Natural killer cell treated with Interleukin-12 subunit alpha and Interleukin-12 subunit beta and Interleukin-15 and Interleukin-18, amount 100 ng/mL, for 72 hours (primary cell): ENCODE measurements at regions not wholly inside any gene's neighbourhood (a gene's known extent, or its start where the extent isn't known, plus 50 kb on each side); places are given as distances from the start of the nearest gene placed in this dataset.

ENCODE experiments used
- ATAC-seq, 2 donors: fragments of 150-1000 bp; cut with Tn5 transposase in 1 of 2; sonication (Bioruptor Pico), chemical (Tn5 transposase) in 1 of 2; 2 replicates each; pipeline ENCODE4 v1.10.0; 2021
- DNase-seq: peaks from one replicate; pipeline ENCODE4 v3.0.0; 2022; ENCODE audit warnings: low spot score
- H3K27ac Mint-ChIP-seq, 2 donors: 1 replicate in 1 of 2; 2 replicates in 1 of 2; pipeline ENCODE4 v1.8.0; 2022; ENCODE audit warnings: mixed read lengths in 2 of 2, mild to moderate bottlenecking in 1 of 2, moderate library complexity in 1 of 2
- H3K27me3 Mint-ChIP-seq, 2 donors: 1 replicate in 1 of 2; 2 replicates in 1 of 2; pipeline ENCODE4 v1.8.0; 2022; ENCODE audit warnings: mixed read lengths in 2 of 2
- H3K36me3 Mint-ChIP-seq: one replicate; pipeline ENCODE4 v1.8.0; 2022; ENCODE audit warnings: mixed read lengths
- H3K4me1 Mint-ChIP-seq, 2 donors: 1 replicate in 1 of 2; 2 replicates in 1 of 2; pipeline ENCODE4 v1.8.0; 2022; ENCODE audit warnings: low read depth in 2 of 2, mixed read lengths in 2 of 2, mild to moderate bottlenecking in 1 of 2
- H3K4me3 Mint-ChIP-seq: one replicate; pipeline ENCODE4 v1.8.0; 2022; ENCODE audit warnings: mixed read lengths
- H3K9me3 Mint-ChIP-seq: 2 replicates; pipeline ENCODE4 v1.8.0; 2022; ENCODE audit warnings: mixed read lengths

DNA sequence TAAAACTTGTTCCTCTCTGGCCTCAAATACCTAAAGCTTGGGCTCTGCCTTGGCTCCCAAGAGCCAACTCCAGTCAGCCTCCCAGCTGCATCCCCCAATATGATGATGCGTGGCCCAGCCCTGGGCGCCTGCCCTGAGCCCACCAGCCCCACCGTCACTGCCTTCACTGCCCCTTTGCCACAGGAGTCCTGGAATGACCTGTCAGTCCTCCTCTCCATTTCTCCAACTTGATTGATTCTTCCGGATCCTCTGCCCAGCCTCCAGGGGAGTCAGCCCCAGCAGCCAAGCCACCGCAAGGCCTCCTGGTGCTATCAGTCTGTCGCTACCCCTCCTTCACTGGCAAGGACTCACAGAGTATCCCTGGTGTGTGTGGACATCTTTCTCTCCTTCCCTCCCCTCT is 96.7 kb upstream of the PMEPA1 start:
- peaks cover 0 to 9% of the 10 kb centered on the region in 2 donors for H3K27me3 Mint-ChIP-seq

DNA sequence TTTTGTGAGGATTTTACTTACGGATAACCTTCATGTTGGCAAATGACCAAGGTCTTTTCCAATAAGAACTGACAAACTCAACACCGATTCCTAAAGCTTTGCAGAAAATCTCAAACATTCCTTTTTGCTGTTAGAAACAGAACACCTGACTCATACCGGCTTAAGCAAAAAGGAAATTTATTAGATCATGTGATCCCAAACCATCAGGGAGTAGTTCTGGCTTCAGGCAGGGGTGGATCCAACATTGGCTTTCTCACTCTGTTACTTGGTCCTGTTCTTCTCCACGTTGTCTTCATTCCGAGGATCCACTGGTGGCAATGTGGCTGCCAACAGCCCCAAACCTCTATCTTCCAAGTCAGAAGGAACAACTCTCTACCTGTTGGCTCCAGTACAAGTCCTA is 95.9 kb upstream of the PMEPA1 start:
- H3K9me3 Mint-ChIP-seq: no peaks in the 10 kb centered on the region
- H3K36me3 Mint-ChIP-seq: no peaks in the 10 kb centered on the region
- DNase-seq (no peak), ATAC-seq (no peak)
- peaks cover 0 to 9% of the 10 kb centered on the region in 2 donors for H3K27me3 Mint-ChIP-seq
- H3K4me3 Mint-ChIP-seq: no peak overlapping the region
- no peaks in the 10 kb centered on the region for H3K4me1 Mint-ChIP-seq
- no peak overlapping the region for H3K27ac Mint-ChIP-seq

More for the DNA sequence above, 96.7 kb upstream of the PMEPA1 start:
- ATAC-seq (no peak), DNase-seq (no peak)
- H3K4me3 Mint-ChIP-seq: no peak overlapping the region
- H3K9me3 Mint-ChIP-seq: no peaks in the 10 kb centered on the region
- no peak overlapping the region for H3K27ac Mint-ChIP-seq
- no peaks in the 10 kb centered on the region for H3K36me3 Mint-ChIP-seq
- no peaks in the 10 kb centered on the region for H3K4me1 Mint-ChIP-seq

DNA sequence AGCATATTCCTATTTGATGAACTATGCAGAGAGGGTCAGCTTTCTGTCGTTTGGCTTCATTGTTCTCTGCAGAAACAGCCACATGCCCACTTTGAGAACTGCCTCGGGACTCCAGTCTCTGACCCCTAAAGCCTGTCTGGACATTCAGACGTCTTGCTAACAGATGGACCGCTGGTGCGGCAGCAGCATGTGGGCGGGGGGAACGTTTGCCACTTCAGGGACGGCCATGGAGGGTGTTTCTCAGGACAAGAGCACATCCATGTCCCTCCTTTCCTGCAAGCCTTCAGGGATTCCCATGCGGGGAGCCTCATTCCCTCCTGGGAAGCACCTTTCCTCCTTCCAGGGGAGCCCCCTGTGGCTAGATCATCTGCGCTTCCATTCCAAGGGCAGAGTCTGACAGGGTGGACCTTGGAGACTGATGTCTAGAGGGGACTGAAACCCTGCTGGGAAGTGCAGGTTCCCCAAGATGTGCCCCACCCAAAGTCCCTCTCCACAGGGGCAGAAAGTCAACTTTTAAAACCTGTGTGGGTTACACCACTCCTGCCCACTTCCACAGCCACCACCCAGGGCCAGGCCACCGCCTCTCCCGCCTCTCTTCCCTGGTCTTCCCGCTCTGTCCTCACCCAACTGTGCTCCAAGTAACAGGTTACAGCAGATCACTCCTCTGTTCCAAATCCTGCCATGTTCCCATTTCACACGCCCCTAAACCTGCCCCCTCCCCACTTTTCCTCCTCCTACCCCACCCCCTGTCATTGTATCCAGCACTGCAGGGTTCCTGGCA is 94.8 kb upstream of the PMEPA1 start:
- Mint-ChIP-seq H3K36me3 (no peaks in the 10 kb centered on the region), H3K27me3 (peaks cover 0 to 9% of the 10 kb centered on the region in 2 donors), H3K4me1 (no peaks in the 10 kb centered on the region), H3K9me3 (no peaks in the 10 kb centered on the region), H3K4me3 (no peak overlapping the region), H3K27ac (no peak overlapping the region)
- DNase-seq (no peak), ATAC-seq (no peak)

DNA sequence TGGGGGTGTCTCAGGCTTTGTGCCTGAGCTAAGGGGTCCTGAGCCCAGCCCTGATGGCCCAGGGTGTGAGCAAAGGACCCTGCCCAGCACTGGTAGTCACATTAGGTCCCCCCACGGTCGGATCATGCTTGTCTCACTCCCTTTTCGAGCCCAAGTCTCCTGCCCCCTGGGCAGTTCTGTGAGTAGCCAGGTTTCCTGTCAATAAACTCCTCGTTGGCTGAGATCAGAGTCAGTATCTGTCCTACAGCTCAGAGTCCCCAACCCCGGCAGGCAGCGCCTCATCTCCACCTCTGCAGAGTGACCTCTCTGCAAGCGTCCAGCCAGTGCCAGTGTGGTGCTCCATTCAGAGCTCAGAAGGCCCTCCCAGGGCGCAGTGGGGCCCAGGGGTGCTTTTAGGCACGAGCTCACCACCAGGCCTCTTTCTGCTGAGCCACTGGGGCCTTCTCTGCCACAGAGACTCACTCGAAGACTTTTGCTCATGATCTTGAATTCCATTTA is 93.7 kb upstream of the PMEPA1 start:
- peaks cover 0 to 13% of the 10 kb centered on the region in 2 donors for H3K27me3 Mint-ChIP-seq
- no peaks in the 10 kb centered on the region for H3K4me1 Mint-ChIP-seq
- ATAC-seq: no peak
- no peaks in the 10 kb centered on the region for H3K36me3 Mint-ChIP-seq
- H3K9me3 Mint-ChIP-seq: no peaks in the 10 kb centered on the region
- no peak overlapping the region for H3K27ac Mint-ChIP-seq
- no peak for DNase-seq
- no peak overlapping the region for H3K4me3 Mint-ChIP-seq

DNA sequence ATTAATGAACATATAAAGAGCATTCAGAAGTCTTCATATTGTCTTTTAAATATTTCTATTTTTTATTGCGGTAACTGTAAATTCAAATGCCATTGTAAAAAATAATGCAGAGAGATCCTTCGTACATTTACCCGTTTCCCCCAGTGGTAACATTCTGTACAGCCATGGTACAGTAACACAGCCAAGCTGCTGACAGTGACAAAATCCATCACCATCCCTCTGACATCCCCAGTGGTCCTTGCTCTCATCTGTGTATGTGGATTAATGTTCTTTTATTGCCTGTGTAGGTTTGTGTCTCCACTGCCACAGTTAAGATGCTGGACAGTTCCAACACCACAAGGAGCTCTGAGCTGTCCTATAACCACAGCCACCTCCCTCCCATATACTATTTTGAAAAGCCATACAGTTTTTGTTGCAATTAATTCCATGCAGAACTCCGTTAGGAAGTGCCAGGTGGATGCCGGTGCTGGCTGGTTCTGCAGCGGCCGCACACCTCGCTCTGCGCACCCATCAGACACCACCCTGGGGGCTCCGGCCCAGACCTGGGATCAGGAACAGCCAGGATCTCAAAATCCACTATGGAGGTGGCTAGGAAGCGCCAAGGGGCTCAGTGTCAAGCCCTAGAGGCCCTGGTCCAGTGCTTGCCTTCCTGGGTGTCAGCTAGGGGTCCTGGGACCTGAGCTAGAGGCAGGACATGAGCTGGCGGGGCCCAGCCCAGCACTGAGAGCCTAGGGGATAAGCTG is 93.1 kb upstream of the PMEPA1 start:
- Mint-ChIP-seq H3K27me3 (peaks cover 5 to 14% of the 10 kb centered on the region in 2 donors), H3K4me1 (no peaks in the 10 kb centered on the region), H3K27ac (no peak overlapping the region), H3K4me3 (no peak overlapping the region), H3K36me3 (no peaks in the 10 kb centered on the region), H3K9me3 (no peaks in the 10 kb centered on the region)
- DNase-seq: no peak
- no peak for ATAC-seq

DNA sequence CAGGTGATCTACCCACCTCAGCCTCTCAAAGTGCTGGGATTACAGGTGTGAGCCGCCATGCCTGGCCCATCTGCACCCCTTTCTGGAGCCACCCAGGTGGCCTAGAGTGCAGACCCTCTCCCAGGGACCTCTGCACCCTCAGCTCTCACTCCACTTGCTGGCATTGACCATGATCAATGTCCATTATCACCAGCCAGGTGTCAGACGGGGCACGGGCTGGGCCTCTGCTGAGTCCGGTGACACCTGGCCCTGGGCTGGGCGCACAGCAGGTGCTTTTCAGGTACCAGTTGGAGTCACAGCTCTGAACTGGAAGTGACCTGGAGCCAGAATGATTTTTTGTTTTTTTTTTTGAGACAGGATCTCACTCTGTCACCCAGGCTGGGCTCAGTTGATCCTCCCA is 91.8 kb upstream of the PMEPA1 start:
- Mint-ChIP-seq H3K9me3 (no peaks in the 10 kb centered on the region), H3K27ac (no peak overlapping the region), H3K36me3 (no peaks in the 10 kb centered on the region), H3K4me1 (no peaks in the 10 kb centered on the region), H3K4me3 (no peak overlapping the region), H3K27me3 (peaks cover 12 to 15% of the 10 kb centered on the region in 2 donors)
- DNase-seq (no peak), ATAC-seq (no peak)

DNA sequence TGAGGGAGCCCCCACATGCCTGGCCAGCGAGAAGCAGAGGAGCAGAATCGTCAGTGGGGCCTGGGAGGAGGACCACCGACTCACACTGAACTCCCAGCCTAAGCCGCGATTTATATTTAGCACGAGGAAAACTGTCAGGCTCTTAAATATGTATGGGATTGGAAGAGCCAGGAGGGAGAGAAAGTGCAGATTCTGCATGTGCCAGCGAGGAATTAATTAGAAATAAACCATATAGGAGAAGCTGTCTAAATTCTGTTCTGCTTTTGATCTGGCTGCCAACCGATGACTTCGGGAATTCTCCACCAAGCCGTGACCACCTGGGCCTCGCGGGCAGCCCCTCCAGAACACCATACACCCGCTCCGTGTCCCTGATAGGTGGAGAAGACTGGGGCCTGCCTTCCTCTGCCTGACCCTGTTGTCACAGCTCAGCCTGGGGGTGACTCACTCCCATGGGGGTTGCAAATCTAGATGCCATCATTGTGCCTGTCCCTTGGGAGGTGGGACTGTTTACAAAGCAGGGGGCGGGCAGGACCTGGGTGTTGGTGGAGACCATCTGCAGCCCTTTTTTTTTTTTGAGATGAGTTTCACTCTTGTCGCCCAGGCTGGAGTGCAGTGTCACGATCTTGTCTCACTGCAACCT is 91.1 kb upstream of the PMEPA1 start:
- H3K27ac Mint-ChIP-seq: no peak overlapping the region
- no peak overlapping the region for H3K4me3 Mint-ChIP-seq
- ATAC-seq: no peak
- no peaks in the 10 kb centered on the region for H3K9me3 Mint-ChIP-seq
- no peaks in the 10 kb centered on the region for H3K4me1 Mint-ChIP-seq
- H3K27me3 Mint-ChIP-seq: peaks cover 16 to 17% of the 10 kb centered on the region in 2 donors
- H3K36me3 Mint-ChIP-seq: no peaks in the 10 kb centered on the region
- no peak for DNase-seq

DNA sequence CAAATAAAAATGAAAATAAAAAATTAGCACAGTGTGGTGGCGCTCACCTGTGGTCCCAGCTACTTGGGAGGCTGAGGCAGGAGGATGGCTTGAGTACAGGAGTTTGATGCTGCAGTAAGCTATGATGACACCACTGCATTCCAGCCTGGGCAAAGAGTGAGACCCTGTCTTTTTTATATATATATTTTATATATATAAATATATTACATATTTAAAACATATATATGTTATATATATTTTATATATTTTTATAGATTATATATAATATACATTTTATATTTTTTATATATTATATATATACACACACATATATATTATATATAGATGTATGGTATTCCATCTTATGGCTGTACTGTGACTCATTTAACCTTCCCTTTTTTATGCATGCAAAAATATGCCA is 87.6 kb upstream of the PMEPA1 start:
- Mint-ChIP-seq H3K27ac (no peak overlapping the region), H3K9me3 (no peaks in the 10 kb centered on the region), H3K4me1 (no peaks in the 10 kb centered on the region), H3K27me3 (peaks cover 12 to 20% of the 10 kb centered on the region in 2 donors), H3K36me3 (no peaks in the 10 kb centered on the region), H3K4me3 (no peak overlapping the region)
- DNase-seq (no peak), ATAC-seq (no peak)

DNA sequence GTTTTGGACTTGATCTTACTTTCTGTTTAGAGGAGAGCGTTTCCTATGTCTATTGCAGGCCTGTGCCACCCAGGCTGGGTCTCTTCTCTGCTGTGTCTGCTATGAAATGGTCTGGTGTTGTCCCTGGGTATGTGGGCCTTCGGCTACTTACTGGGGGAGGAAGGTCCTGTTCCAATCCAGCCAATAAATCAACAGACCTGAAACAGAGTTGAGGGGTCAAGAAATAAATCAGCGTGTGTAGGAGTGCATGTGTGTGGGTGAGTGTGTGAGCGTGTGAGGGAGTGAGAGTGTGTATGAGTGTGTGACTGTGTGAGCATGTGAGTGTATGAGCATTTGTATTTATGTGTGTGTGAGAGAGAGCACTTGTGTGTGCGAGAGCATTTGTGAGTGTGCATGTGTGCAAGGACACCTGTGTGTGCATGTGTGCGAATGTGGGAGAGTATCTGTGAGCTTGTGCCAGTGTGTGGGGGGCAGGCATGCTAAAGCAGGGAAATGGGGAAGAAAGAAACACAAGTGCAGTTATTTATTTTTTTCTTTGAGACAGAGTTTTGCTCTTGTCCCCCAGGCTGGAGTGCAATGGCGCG is 86.3 kb upstream of the PMEPA1 start:
- DNase-seq (no peak), ATAC-seq (no peak)
- Mint-ChIP-seq H3K4me3 (no peak overlapping the region), H3K27ac (no peak overlapping the region), H3K27me3 (peaks cover 15 to 30% of the 10 kb centered on the region in 2 donors), H3K36me3 (no peaks in the 10 kb centered on the region), H3K4me1 (no peaks in the 10 kb centered on the region), H3K9me3 (no peaks in the 10 kb centered on the region)

DNA sequence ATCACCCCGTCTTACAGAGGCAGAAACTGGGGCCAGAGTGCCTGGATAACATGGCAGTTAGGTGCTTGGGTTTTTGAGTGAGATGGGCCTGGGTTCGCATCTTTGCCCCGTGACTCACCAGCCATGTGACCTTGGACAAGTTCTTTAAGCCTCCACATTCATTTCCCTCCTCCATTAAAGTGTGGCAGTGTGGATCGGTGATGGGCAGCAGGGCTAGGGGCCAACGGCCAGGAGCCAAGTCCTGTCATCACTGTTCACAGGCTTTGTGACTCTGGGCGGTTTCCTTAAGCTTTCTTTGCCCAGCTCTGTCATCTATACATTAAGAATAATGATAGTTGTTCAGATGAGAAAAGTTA is 85.5 kb upstream of the PMEPA1 start:
- Mint-ChIP-seq H3K4me1 (no peaks in the 10 kb centered on the region), H3K9me3 (no peaks in the 10 kb centered on the region), H3K27me3 (peaks cover 15 to 30% of the 10 kb centered on the region in 2 donors), H3K36me3 (no peaks in the 10 kb centered on the region), H3K4me3 (no peak overlapping the region), H3K27ac (no peak overlapping the region)
- ATAC-seq (no peak), DNase-seq (no peak)

DNA sequence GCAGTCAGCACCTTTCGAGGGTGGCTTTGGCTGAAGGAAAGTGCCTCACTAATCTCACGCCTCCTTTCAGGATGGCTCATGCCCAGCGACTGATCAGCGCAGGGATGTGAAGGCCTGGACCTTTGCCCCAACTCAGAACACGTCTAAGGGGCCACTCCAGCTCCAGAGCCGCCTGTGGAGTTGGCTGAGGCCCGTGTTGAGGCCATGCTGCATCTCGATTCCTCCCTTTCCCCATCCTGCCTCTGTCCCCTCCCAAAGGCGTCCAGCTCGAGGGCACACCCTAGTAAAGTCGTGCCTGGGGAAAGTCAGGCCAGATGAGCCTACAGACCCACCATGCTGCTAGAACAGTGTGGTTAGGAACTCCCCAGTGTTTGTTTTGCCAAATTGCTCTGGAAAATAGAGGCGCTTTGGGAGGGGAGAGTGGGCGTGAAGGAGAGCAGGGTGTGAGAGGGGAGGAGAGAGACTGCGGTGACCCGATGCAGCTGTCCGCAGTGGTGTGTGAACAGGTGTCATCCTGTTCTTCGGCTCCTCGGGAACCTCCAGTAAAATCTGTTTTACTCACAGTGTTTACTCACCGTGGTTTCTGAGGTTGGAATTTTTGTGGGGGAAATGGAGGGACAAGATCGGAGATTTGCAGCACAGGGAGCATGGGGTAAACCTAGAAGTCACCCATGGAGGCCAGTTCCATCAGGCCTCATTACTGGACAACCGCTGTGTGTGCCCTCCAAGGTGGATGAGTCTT is 85.0 kb upstream of the PMEPA1 start:
- H3K27me3 Mint-ChIP-seq: peaks cover 15 to 30% of the 10 kb centered on the region in 2 donors
- no peak overlapping the region for H3K4me3 Mint-ChIP-seq
- H3K36me3 Mint-ChIP-seq: no peaks in the 10 kb centered on the region
- DNase-seq: no peak
- H3K27ac Mint-ChIP-seq: no peak overlapping the region
- H3K4me1 Mint-ChIP-seq: no peaks in the 10 kb centered on the region
- no peak for ATAC-seq
- H3K9me3 Mint-ChIP-seq: no peaks in the 10 kb centered on the region

DNA sequence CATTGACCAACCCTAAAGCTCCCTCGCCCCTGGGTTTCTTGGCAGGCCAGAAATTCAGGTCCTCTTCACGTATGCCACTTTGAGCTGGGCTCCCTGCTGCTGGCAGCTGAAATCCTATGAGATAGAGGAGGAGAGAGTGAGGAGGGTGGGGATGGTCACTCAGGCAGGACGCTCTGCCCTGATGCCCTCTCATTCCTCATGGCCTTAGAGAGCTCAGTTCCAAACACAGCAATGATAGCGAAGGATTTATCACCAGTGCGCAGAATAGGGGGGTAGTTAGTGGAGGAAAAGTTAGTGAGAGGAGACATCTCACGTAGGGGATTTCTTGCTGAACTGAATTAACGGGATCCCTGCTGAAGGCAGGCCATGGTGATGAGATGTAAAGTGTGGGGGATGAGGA is 84.2 kb upstream of the PMEPA1 start:
- Mint-ChIP-seq H3K36me3 (no peaks in the 10 kb centered on the region), H3K27me3 (peaks cover 11 to 30% of the 10 kb centered on the region in 2 donors), H3K27ac (no peak overlapping the region), H3K9me3 (no peaks in the 10 kb centered on the region), H3K4me1 (no peaks in the 10 kb centered on the region), H3K4me3 (no peak overlapping the region)
- DNase-seq (no peak), ATAC-seq (no peak)

DNA sequence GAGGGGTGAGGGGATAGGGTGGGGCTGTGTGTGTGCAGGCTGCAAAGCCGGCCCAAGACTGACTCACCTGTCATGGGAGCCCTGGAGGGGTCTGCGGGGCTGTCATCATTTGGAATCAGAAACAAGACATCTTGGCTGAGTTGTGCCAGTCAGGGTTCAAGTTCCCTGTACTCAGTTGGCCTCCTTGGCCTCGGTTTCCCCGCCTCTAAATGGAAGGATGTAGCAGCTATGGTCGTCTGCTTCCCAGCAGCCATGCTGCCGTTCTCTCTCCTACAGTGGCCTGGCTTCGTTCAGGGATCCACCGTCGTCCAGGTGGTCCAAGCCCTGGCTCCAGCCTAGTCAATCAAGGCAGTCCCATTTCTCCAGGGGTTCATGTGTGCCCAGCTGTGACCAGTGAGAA is 83.6 kb upstream of the PMEPA1 start:
- DNase-seq: no peak
- Mint-ChIP-seq H3K4me1 (no peaks in the 10 kb centered on the region), H3K36me3 (no peaks in the 10 kb centered on the region), H3K4me3 (no peak overlapping the region), H3K27me3 (peaks cover 11 to 29% of the 10 kb centered on the region in 2 donors), H3K9me3 (no peaks in the 10 kb centered on the region), H3K27ac (no peak overlapping the region)
- ATAC-seq: no peak
